ENCODE measurements at regions not wholly inside any gene's neighbourhood (a gene's known extent, or its start where the extent isn't known, plus 50 kb on each side); places are given as distances from the start of the nearest gene placed in this dataset.

GRCh38 chr4:71202705-71203104, 136.1 kb upstream of the SLC4A4 start:
- Histone ChIP-seq H3K4me2 (ENCODE audit: extremely low read depth, insufficient read depth, low read length) (no peak overlapping the region), H3K9ac (ENCODE audit: insufficient read depth, low read length) (no peak overlapping the region), H3K4me3 (replicated peaks in 1 of 4; ENCODE audit: control extremely low read depth in 1 of 4, insufficient read depth in 1 of 4, low read depth in 3 of 4, low read length in 4 of 4) (no peak overlapping the region), H3K36me3 (ENCODE audit: control insufficient read depth, insufficient read depth, low read length) (no peaks in the 10 kb centered on the region), H4K20me1 (ENCODE audit: control insufficient read depth, extremely low read depth, insufficient read depth, low read length) (no peaks in the 10 kb centered on the region), H3K27ac (ENCODE audit: insufficient read depth, low read length) (no peak overlapping the region), H3K4me1 (ENCODE audit: control insufficient read depth, extremely low read depth, insufficient read depth, low read length) (peaks cover 9% of the 10 kb centered on the region), H3K27me3 (ENCODE audit: control insufficient read depth, insufficient read depth, low read length) (no peaks in the 10 kb centered on the region), H3K79me2 (ENCODE audit: control insufficient read depth, insufficient read depth, low read length) (peaks cover 35% of the 10 kb centered on the region), H3K9me3 (ENCODE audit: control insufficient read depth, insufficient read depth, low read depth, low read length) (no peaks in the 10 kb centered on the region), H2AFZ (ENCODE audit: low read length) (no peak overlapping the region)
- peak in 1 of 2 donors; percentile 74 for DNase-seq (ENCODE audit: low read depth in 2 of 2)
- no peak for TF ChIP-seq EZH2 (IDR thresholded peaks at IDR 0.05; ENCODE audit: low read length, missing control alignments)
- TF ChIP-seq, protein P1, sequence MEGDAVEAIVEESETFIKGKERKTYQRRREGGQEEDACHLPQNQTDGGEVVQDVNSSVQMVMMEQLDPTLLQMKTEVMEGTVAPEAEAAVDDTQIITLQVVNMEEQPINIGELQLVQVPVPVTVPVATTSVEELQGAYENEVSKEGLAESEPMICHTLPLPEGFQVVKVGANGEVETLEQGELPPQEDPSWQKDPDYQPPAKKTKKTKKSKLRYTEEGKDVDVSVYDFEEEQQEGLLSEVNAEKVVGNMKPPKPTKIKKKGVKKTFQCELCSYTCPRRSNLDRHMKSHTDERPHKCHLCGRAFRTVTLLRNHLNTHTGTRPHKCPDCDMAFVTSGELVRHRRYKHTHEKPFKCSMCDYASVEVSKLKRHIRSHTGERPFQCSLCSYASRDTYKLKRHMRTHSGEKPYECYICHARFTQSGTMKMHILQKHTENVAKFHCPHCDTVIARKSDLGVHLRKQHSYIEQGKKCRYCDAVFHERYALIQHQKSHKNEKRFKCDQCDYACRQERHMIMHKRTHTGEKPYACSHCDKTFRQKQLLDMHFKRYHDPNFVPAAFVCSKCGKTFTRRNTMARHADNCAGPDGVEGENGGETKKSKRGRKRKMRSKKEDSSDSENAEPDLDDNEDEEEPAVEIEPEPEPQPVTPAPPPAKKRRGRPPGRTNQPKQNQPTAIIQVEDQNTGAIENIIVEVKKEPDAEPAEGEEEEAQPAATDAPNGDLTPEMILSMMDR (conservative IDR thresholded peaks at IDR 0.05 in 1 of 2, IDR thresholded peaks at IDR 0.05 in 1 of 2; ENCODE audit: low read depth in 1 of 2, low read length in 2 of 2), result no peak

DNA sequence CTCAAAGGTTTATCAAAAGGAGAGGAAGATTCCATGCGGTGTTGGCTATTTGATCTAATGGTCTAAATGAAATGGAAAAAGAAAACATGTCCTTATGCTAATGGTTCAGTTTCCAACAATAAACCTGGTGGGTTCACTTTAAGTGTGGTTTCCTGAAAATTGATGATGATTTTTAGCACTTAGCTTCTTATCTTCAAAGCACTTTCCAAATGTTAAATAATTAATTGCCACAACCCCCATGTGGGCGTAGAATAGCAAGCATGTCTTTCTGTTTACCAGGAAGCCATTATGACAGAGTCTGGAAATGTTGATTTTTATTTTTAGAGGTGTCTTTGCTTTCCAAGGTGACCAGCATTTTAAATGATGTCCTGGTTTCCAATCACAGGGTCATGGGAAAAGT, 134.8 kb upstream of the SLC4A4 start:
- no peak overlapping the region for H3K27ac ChIP-seq (ENCODE audit: insufficient read depth, low read length)
- H3K4me1 ChIP-seq (ENCODE audit: control insufficient read depth, extremely low read depth, insufficient read depth, low read length), result peaks cover 13% of the 10 kb centered on the region
- TF ChIP-seq, protein P1 (conservative IDR thresholded peaks at IDR 0.05 in 1 of 2, IDR thresholded peaks at IDR 0.05 in 1 of 2; ENCODE audit: low read depth in 1 of 2, low read length in 2 of 2), result no peak
- no peaks in the 10 kb centered on the region for H3K9me3 ChIP-seq (ENCODE audit: control insufficient read depth, insufficient read depth, low read depth, low read length)
- H3K4me3 ChIP-seq (replicated peaks in 1 of 4; ENCODE audit: control extremely low read depth in 1 of 4, insufficient read depth in 1 of 4, low read depth in 3 of 4, low read length in 4 of 4), result no peak overlapping the region
- DNase-seq (ENCODE audit: low read depth in 2 of 2), result peak in 1 of 2 donors; percentile 84
- H3K9ac ChIP-seq (ENCODE audit: insufficient read depth, low read length), result no peak overlapping the region
- no peaks in the 10 kb centered on the region for H3K27me3 ChIP-seq (ENCODE audit: control insufficient read depth, insufficient read depth, low read length)
- no peak overlapping the region for H2AFZ ChIP-seq (ENCODE audit: low read length)
- no peak overlapping the region for H3K4me2 ChIP-seq (ENCODE audit: extremely low read depth, insufficient read depth, low read length)
- H3K79me2 ChIP-seq (ENCODE audit: control insufficient read depth, insufficient read depth, low read length), result peaks cover 33% of the 10 kb centered on the region
- H3K36me3 ChIP-seq (ENCODE audit: control insufficient read depth, insufficient read depth, low read length), result no peaks in the 10 kb centered on the region
- H4K20me1 ChIP-seq (ENCODE audit: control insufficient read depth, extremely low read depth, insufficient read depth, low read length), result no peaks in the 10 kb centered on the region

GRCh38 chr4:71206763-71207162, 132.1 kb upstream of the SLC4A4 start:
- no peaks in the 10 kb centered on the region for H4K20me1 ChIP-seq (ENCODE audit: control insufficient read depth, extremely low read depth, insufficient read depth, low read length)
- H3K36me3 ChIP-seq (ENCODE audit: control insufficient read depth, insufficient read depth, low read length), result no peaks in the 10 kb centered on the region
- H3K79me2 ChIP-seq (ENCODE audit: control insufficient read depth, insufficient read depth, low read length), result peaks cover 27% of the 10 kb centered on the region
- no peak overlapping the region for H3K4me3 ChIP-seq (replicated peaks in 1 of 4; ENCODE audit: control extremely low read depth in 1 of 4, insufficient read depth in 1 of 4, low read depth in 3 of 4, low read length in 4 of 4)
- no peaks in the 10 kb centered on the region for H3K27me3 ChIP-seq (ENCODE audit: control insufficient read depth, insufficient read depth, low read length)
- TF ChIP-seq EZH2 (IDR thresholded peaks at IDR 0.05; ENCODE audit: low read length, missing control alignments), result no peak
- TF ChIP-seq, protein P1 (conservative IDR thresholded peaks at IDR 0.05 in 1 of 2, IDR thresholded peaks at IDR 0.05 in 1 of 2; ENCODE audit: low read depth in 1 of 2, low read length in 2 of 2), result no peak
- H3K9me3 ChIP-seq (ENCODE audit: control insufficient read depth, insufficient read depth, low read depth, low read length), result no peaks in the 10 kb centered on the region
- no peak overlapping the region for H2AFZ ChIP-seq (ENCODE audit: low read length)
- H3K9ac ChIP-seq (ENCODE audit: insufficient read depth, low read length), result no peak overlapping the region
- DNase-seq (ENCODE audit: low read depth in 2 of 2), result peak; percentile 74 to 92
- no peak overlapping the region for H3K27ac ChIP-seq (ENCODE audit: insufficient read depth, low read length)
- H3K4me2 ChIP-seq (ENCODE audit: extremely low read depth, insufficient read depth, low read length), result no peak overlapping the region
- peaks cover 17% of the 10 kb centered on the region for H3K4me1 ChIP-seq (ENCODE audit: control insufficient read depth, extremely low read depth, insufficient read depth, low read length)
